Hippocampal formation (tissue), 2 donors: ENCODE measurements at regions not wholly inside any gene's neighbourhood (a gene's known extent, or its start where the extent isn't known, plus 50 kb on each side); places are given as distances from the start of the nearest gene placed in this dataset.
A peak's percentile ranks its signal among the peaks of the same experiment; 100 is the strongest.

Source experiments
- DNase-seq, 2 donors: peaks; one replicate each; lab custom pipeline; 2025; lab: John Stamatoyannopoulos, UW

DNA sequence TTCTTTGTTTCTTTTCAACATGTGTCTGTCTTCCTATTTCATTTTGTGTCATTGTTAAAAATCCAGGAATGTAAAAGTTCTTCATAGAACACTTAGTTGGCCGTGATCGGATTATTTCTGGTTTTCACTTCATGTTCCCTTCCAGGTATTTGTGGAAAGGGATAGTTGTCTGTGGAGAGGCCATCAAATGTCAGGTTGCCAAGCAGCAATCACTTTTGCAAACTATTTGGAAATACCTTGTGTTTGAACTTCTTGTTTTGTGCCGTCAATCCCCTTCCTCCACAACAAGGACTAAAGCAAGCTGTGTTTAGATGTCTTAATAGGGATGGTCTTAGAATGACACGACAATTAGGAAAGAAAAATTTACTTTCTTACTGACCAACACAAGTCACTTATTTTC, 116.9 kb upstream of the MPDZ start:
- DNase-seq: no peak

DNA sequence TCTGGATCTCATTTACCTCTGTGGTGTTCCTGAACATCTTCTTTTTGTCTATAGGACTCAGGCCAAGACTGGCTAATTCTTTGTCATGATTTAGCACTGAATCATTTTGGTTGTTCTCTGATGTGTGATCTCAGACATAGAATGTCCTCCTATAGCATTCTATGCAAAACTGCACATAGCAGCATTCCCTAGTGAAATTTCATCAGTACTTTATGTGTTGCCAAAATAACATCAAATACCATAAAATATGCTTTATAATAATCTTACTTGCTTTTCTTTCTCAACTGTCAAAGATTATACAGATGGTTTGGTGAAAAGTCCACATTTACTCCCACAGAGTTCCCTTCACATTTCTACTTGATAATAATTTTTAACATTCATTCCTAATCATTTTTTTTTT, 115.7 kb upstream of the MPDZ start:
- no peak for DNase-seq

DNA sequence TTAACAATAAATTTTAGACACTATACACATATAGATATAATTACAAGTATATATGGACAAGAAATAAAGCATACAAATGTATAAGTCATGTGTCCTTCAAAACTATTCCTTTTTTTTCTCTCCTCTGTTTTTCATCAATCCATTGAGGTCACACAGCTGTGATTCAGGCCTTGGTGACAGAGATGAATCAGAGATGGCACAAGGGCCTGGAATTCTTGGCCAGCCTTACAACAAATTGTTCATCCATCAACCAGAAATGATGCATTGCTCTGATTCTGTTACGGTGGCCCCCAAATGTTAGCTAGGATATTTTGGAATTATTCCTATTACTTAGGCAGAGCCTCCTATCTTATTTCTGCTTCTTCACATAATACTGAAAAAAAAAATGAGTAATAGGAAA, 108.7 kb upstream of the MPDZ start:
- no peak for DNase-seq

DNA sequence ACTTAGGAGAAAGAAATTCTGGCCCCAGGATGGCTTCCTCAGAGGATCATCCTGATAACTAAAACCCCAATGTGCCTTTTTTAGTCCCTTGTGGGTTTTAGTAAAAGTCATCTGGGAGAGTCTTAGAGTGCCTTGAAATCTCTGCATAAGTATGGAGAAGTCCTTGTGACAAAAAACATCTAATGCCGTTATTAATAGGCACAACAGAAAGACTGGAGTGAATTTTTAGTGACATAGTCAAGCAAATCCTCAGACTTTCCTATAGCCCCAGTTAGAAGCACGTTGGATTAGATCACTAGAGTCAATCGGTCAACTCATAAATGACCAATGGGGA, 108.2 kb upstream of the MPDZ start:
- no peak for DNase-seq

DNA sequence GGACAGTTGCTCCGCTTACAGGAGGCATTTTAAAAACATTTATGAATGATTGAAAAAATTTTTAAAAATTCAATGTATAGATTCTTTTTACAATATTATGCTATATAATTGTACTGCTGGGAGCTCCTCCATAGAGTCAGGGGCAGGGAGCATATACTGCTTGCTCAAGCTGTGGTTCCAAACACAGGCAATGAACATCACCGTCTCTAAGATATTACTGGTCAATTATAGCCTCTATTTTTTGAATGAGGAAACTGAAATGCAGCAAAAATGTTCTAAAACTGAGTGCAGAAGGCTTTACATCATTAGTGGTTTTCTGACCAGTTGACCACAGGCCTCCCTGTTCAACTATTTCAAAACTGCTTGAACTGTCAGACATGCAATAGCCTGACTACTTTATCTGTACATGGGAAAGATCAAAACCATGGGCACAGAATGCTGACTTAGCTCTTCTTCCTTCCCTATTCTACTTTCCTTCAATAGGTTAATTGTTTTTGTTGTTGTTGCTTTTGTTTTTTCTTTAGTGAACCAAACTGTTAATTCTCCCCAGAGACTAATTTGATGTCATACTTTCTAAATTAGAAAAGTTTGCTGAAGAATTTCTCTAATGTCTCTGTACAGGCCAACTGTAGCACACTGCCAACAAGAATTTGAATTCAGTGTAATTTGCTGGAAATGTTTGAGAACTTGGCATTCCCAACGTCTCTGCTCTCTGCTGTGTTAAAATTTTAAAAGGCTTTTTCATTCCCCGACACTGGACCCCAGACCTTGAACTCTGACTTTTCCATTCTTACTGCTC, 107.6 kb upstream of the MPDZ start:
- no peak for DNase-seq

DNA sequence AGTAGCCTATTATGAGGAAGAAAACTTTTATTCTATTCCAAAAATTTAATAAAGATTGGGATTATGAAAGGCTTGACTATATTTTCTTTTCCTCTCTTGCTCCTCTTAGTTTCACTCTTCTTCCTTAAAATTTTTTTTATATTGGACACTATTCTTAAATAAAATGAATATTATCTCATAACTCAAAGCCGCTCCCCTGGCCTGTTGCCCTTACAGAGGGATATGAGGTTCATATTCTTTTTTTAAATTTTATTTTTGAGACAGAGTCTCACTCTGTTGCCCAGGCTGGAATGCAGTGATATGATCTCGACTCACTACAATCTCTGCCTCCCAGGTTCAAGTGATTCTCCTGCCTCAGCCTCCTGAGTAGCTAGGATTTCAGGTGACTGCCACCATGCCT, 106.8 kb upstream of the MPDZ start:
- DNase-seq: no peak

DNA sequence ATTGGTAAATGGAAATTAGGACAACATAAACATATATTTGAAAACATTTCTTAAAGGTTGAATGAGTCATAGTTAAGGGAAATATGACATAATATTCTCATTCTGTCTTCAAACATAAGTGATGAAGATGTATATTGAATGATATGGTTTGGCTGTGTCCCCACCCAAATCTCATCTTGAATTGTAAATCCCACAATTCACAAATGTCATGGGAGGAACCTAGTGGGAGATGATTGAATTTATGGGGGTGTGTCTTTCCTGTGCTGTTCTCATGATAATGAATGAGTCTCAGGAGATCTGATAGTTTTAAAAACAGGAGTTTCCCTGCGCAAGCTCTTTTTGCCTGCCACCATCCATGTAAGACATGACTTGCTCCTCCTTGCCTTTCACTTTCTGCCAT, 104.4 kb upstream of the MPDZ start:
- DNase-seq: no peak

DNA sequence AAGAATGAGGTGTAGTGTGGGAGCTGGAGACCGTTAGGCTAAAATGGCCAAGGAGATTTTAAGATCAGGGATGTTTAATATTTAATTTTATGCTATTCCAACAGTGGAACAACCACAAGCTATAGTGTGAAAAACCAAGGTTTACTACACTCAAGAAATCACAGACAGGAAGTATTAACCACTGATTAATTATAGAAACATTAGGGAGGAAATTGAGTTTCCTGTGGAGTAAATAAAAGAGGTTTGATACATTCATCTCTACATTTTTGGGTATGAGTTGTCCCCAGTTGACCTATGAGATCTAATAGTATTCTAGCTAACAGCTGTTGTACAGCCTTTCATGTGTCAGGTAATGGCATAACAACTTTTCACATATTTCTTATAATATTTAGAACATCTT, 103.7 kb upstream of the MPDZ start:
- DNase-seq: no peak

DNA sequence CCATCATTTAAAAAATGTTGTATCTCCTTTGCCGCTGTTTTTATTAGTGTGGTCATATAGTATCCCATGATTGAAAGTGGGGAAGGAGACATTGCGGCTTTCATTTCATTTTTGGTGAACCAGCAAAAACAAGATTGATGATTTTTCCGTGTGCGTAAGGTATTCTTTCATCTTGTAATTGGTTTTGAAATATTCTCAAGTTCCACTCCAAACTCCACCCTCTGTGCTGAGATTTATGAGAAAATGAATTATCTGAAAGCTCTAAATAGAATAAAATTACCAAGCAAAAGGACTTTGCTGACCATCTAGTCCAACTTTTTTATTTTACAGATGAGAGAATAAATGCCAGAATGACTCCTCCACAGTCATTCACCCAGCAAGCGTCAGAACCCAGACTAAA, 103.1 kb upstream of the MPDZ start:
- DNase-seq: no peak

DNA sequence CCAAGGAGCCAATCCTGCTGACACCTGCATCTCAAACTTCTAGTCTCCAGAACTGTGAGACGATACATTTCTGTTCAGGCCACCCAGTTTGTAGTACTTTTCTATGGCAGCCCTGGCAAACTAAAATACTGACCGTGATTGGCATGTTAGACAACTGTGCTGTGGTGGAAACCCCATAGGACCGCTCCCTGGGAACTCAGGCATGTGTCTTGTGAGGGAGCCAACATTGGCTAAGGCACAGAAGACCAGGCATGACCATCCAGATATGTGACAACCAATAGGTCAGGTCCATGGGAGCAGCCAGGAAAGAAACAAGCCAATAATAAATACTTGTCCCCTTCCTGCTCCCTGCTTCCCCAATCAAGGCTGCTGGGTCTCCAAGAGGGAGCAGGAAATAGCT, 101.4 kb upstream of the MPDZ start:
- no peak for DNase-seq

DNA sequence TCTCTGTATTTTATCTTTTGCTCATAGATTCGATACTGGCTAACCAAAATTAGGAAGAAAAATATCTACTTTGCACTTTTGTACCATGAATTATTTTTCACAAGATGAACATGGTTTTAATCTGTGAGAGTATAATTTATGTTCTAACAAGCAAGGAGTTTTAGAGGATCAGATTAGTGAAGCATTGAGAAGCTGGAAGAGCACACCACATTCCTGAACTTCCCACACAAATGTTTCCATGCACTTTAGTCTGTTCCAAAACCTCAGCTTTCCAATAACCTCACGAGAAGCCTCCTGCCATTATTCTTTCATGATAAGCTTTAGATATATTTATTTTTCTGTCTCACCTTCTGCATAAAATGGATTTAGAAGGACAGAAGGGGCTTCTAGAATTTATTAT, 98.7 kb upstream of the MPDZ start:
- DNase-seq: no peak

DNA sequence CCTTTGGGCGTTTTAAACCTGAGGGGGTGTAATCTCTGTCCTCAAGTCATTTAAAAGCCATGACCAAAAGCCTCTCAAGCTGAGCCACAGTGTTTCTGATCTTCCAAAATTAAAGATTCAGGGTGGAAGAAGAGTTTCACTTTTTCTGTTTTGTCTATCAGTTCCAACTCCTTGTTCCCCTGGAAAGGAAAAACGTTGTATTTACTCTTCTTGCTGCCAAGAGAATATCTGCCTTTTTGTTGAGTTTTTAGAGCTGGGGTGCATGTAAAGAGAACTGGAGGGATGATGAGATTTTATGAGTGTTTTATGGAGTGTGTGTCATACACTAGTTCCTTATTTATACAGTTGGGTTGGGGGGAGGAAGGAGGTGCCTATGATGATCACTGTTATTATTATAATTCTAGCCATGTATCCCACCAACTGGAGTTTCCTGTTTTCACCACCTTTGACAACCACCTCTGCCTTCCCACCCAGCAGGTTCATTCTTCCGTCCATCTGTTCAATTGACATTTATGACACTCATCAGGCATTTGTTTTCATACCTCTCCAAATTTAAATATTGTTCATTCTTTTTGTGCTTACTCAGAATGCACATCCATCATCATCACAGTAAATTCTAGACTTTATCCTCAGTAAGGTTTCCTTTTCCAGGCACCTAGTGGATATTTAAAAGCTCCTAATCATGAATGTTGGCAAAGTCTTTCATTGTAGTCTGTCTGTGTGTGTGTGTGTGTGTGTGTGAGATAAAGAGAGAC, 97.9 kb upstream of the MPDZ start:
- no peak for DNase-seq

DNA sequence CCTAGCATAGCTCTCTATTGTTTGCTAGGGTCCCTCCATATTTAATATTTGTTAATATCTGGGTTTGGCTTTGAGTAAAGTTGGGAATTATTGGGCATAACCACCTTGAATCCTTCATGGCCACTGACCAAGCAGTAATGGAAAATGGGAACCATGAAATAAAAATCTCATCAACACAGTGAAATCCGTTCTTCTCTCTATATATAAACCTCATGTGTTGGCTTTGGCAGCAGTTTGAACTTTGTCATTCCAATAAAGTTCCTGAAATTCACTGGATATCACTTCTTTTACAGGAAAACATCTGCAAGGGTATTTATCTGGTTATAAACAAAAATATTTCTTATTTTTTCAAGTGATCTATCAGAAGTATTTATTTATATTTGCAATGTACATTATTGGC, 93.0 kb upstream of the MPDZ start:
- DNase-seq: no peak

DNA sequence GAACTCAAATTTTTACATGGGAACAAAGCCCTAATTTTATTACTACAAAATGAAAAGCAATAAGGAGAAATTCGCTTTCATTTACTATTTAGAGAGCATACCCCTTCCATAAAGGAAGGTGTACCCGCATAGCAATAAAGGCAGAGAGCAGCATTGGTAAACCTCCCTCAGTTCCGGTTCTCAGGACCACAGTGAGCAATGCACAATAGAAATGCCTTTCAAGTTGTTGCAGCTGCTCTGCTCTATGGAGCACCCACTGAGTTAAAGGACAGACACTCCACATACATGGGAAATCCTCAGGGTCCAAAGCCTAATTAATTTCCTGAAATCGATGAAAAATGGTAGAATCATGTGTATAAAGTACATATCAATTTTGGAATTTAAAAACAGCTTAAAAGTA, 89.9 kb upstream of the MPDZ start:
- no peak for DNase-seq

DNA sequence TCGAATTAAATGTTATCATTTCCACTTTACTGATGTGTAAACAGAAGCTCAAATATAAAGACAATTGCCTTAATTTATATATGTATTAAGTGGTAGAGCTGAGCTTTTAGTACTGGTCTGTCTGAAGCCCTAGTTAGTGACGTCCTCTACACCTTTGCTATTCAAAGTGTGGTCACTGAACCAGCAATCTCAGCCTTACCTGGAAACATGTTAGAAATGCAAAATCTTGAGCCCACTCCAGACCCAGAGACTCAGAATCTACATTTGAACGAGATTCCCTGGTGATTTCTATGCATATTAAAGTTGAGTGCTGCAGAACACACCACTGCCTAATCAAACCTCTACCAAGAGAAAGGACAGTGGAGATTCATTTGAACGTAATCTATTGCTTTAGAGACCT, 88.3 kb upstream of the MPDZ start:
- DNase-seq: no peak

DNA sequence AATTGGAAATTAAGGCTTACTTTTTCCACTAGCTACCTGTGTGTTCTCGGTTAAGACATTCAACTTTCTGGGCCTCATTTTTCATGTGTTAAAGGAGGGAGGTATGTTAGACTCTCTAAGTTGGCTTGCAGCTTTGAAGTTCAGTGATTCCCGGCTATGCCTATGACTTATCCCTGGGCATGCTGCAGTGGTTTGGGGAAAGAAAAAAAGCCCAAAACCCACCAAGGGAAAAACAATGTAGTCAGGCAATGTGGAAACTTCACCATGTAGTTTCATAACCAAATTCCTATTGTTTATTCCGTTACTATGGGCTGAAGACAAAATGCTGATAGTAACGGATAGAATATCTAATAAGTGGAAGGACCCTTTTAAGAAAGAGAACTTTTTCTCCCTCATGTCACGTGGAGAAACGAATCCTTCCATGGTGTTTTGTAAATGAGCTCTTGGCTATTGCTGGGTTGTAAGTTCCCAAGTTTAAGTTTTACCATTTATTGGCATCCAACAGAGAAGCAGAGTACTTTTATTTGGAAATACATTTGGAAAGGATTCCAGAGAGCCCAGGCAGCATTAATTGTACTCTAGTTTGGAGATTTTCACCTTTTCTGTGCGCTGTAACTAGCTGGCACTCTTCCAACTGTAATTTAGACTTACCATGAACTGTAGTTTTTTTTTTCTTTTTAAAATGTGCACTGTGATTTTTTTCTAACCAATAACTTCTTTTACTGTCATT, 84.9 kb upstream of the MPDZ start:
- no peak for DNase-seq

DNA sequence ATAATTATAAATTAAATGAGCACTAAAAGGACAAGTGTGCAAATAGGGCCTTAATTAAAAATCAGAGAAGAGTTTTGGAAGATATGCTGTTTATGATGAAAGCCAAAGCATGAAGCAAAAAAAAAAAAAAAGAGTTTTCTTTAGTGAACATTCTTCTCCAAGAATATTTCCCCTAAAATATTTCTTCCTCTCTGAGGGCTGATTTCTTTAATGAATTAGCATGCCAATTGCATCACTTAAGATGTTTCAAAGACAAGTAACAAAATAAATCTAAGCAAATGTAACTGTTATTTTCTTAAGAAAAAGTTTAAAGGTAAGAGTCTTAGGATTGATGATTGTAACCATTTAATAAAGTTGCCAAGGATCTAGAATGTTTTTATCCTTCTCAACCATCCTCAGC, 81.6 kb upstream of the MPDZ start:
- DNase-seq: no peak

DNA sequence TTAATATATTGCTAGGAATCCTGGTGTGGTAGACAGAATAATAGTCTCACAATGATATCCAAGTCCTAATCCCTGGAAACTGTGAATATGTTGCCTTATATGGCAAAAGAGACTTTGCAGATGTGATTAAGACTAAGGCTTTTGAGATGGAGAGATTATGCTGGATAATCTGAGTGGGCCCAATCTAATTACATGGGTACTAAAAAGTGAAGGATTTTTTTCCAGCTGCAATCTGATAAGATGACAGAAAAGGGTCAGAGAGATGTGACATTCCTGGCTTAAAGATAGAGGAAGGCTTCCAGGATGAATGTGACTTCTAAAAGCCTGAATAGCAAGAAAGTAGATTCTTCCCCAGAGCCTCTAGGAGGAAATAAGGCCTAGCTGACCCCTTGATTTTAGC, 80.7 kb upstream of the MPDZ start:
- DNase-seq: no peak

DNA sequence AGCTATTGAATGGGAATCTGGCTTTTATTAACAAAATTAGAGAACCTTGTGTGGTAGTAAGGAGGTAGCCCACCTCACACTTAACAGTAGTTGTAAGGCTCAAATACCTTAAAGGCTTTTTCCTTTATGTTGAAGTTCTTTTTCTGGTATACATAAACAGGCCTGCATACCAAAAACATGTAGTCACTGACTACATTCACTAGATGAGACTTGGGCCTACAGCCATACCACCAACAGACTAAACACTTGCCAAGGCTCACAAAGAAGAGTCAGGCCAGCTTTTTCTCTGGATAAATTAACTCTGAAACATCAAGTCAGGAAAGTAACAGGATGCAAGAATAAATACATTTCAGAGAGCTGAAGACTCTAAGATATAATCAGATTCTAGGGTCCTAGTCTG, 78.6 kb upstream of the MPDZ start:
- DNase-seq: no peak

DNA sequence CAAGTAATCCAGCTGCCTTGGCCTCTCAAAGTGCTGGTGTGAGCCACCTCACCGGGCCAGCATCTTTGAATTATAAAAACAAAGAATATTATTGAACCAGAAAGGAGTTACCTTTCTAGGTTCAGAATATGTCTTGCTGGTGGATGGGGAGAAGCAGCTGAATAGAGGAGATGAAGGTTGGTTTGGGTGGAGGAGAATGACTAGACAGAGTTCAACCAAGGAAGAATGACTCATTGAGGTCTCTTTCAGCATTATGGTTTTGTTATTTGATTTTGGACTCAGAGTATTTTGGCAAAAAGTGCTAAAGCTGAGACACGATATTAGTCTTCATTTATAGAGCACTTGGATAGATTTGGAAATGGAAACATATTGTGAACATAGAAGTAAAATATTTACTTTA, 75.2 kb upstream of the MPDZ start:
- DNase-seq: no peak

DNA sequence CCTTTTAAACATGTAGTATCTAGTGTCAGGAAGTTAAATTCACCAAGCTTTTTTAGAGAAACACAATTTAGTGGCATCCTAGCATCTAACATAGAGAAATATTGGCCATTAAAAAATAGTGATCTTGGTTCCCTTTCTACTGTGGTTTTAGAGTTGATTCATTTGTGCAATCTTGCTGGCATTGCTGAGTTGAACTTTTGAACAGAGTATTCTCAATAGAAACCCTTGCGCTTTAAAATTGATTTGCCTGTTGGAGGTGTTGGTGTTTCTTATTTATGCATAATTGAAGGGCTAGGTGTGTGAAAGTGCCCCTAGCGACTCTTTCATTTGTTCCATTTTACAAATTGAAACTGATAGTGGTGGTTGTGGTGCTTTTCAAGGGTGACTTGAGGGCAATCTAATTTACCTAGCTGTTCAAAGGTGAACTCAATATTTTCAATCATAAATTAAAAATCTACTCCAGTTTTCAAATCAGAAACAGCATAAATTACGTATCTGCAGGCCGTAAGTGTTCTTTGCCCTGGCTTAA, 73.0 kb upstream of the MPDZ start:
- no peak for DNase-seq

DNA sequence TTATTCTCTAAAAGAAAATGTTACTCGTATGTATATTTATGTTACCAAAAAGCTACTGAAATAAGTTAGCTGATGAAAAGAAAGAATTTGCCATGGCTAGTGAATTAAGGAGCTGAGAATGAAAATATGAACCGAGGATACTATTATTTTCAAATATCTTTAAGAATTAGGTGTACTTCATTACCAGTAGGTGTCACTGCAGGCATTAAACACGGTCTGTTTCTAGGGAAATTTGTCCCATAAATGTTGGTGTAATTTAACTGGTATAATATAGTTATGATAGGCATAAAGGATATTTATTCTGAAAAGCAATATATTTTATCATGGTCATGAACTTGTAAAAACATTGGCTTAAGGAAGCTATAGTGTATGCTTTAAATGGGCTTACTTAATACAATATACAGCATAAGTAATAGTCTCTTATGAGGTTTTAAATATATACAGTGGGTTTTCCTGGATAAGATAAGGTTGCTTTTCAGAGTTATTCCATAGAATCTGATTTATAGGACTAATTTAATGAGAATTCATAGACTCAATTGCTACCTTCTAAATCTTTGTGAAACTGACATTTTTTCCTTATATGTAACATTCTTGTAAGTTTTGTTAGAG, 72.4 kb upstream of the MPDZ start:
- DNase-seq: peak in 1 of 2 donors; percentile 67

DNA sequence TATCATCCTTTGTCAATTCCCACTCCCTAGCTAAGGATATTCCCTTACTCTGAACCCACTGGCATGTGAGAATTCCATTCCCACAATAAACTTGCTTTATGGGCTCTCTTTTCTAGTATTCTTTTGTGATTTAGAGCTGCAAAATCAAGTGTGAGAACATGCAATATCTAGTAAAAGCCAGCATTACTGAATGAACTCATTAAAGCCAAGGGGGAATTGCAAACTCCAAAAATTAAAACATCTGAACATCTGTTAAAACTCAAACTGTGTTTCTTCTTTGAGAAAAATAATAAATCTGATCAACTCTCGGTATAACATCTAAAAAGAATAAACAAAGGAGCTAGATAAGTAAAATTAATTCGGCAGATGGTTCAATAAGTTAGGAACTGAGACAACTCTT, 53.1 kb upstream of the MPDZ start:
- no peak for DNase-seq
